Spleen (tissue), 7 donors: ENCODE measurements at regions not wholly inside any gene's neighbourhood (a gene's known extent, or its start where the extent isn't known, plus 50 kb on each side); places are given as distances from the start of the nearest gene placed in this dataset.

Experiments
- POLR2A ChIP-seq, 3 donors: fragments of 450-650 bp; IDR thresholded peaks; one replicate each; pipeline ENCODE4 v1.5.1; 2017; ENCODE audit warnings: antibody characterized with exemption in 3 of 3, mild to moderate bottlenecking in 1 of 3
- POLR2AphosphoS5 ChIP-seq, 3 donors: sonication (generic); formaldehyde crosslinking; IDR thresholded peaks; one replicate each; pipeline ENCODE4 v1.5.1; 2017; ENCODE audit warnings: antibody characterized with exemption in 3 of 3
- TF ChIP-seq, protein P1 (sequence below), 11 experiments: fragments of 200-600 bp in 7 of 11; fragments of 450-650 bp in 4 of 11; sonication (generic) in 4 of 11; IDR thresholded peaks in 8 of 11; conservative IDR thresholded peaks in 3 of 11; 1 replicate in 7 of 11; 2 replicates in 4 of 11; pipeline versions ENCODE4 v1.4.0 to v1.8.0; 2016 to 2021; ENCODE audit warnings: antibody characterized with exemption in 11 of 11, inconsistent platforms in 4 of 11, mild to moderate bottlenecking in 1 of 11
- donor health status: DM: no; HTN: no; CAD: no; lungs with moderate emphysema.
- donor health status: DM: no; HTN: no; CAD: no.
- donor health status: DM: no; HTN: no; CAD: no.

GRCh38 chr21:22584308-22584707, 1586.1 kb downstream of the NCAM2 start:
- TF ChIP-seq, protein P1, sequence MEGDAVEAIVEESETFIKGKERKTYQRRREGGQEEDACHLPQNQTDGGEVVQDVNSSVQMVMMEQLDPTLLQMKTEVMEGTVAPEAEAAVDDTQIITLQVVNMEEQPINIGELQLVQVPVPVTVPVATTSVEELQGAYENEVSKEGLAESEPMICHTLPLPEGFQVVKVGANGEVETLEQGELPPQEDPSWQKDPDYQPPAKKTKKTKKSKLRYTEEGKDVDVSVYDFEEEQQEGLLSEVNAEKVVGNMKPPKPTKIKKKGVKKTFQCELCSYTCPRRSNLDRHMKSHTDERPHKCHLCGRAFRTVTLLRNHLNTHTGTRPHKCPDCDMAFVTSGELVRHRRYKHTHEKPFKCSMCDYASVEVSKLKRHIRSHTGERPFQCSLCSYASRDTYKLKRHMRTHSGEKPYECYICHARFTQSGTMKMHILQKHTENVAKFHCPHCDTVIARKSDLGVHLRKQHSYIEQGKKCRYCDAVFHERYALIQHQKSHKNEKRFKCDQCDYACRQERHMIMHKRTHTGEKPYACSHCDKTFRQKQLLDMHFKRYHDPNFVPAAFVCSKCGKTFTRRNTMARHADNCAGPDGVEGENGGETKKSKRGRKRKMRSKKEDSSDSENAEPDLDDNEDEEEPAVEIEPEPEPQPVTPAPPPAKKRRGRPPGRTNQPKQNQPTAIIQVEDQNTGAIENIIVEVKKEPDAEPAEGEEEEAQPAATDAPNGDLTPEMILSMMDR (IDR thresholded peaks at IDR 0.05 in 8 of 11, conservative IDR thresholded peaks at IDR 0.05 in 3 of 11) = no peak
- TF ChIP-seq POLR2A (IDR thresholded peaks at IDR 0.05) (no peak), POLR2AphosphoS5 (IDR thresholded peaks at IDR 0.05) (no peak)
